ENCODE measurements at regions not wholly inside any gene's neighbourhood (a gene's known extent, or its start where the extent isn't known, plus 50 kb on each side); places are given as distances from the start of the nearest gene placed in this dataset.

GRCh38 chr2:107028661-107029060 lies 142.7 kb upstream of the ST6GAL2 start (continued):
- TF ChIP-seq ETS1 (IDR thresholded peaks at IDR 0.05) (no peak), REST (IDR thresholded peaks at IDR 0.05; ENCODE audit: unreplicated experiment) (no peak)

- no peak overlapping the region for H3K4me3 ChIP-seq
- Mint-ChIP-seq H3K4me3 (no peak overlapping the region), H3K27me3 (ENCODE audit: insufficient read depth, low read depth, poor library complexity) (peaks cover 2% of the 10 kb centered on the region), H3K9me3 (peaks cover 13% of the 10 kb centered on the region; the same call in 2 of the 3 replicates), H3K36me3 (ENCODE audit: low read depth) (no peaks in the 10 kb centered on the region; the same call in 2 of the 3 replicates), H3K4me1 (peaks cover 3% of the 10 kb centered on the region; the same call in 1 of the 3 replicates), H3K27ac (no peak overlapping the region)
- peaks cover 7% of the 10 kb centered on the region for H3K9me2 ChIP-seq (ENCODE audit: insufficient read depth)
- DNase-seq (ENCODE audit: low spot score) (no peak), ATAC-seq (no peak)
- H3K36me3 ChIP-seq (ENCODE audit: insufficient read depth) = no peaks in the 10 kb centered on the region
- no peaks in the 10 kb centered on the region for H3K27me3 ChIP-seq (ENCODE audit: insufficient read depth)
- H2AFZ ChIP-seq = 0 out of 2 replicates have a peak overlapping the region, but pooled peaks have one; percentile 45
- H3K79me2 ChIP-seq (replicated peaks; ENCODE audit: insufficient read depth) = no peaks in the 10 kb centered on the region
- no peaks in the 10 kb centered on the region for H4K20me1 ChIP-seq (replicated peaks; ENCODE audit: insufficient read depth)
- H3F3A ChIP-seq (replicated peaks; ENCODE audit: low read depth) = no peaks in the 10 kb centered on the region
- H3K27ac ChIP-seq (ENCODE audit: low read depth) = no peak overlapping the region
- H3K4me2 ChIP-seq = no peak overlapping the region
- H3K4me1 ChIP-seq (ENCODE audit: insufficient read depth) = 0 out of 2 replicates have a peak, but pooled peaks cover 5% of the 10 kb centered on the region
- TF ChIP-seq JUNB (IDR thresholded peaks at IDR 0.05; ENCODE audit: unreplicated experiment) = no peak
- no peak for TF ChIP-seq EZH2 (IDR thresholded peaks at IDR 0.05; ENCODE audit: low read depth, unreplicated experiment)
- no peak for TF ChIP-seq EZH2phosphoT487 (IDR thresholded peaks at IDR 0.05; ENCODE audit: unreplicated experiment)
- no peak for TF ChIP-seq CTCF (conservative IDR thresholded peaks at IDR 0.05; ENCODE audit: low read depth in 2 of 2)
- no peak for TF ChIP-seq CREB1 (CRISPR knock-in tag; IDR thresholded peaks at IDR 0.05; ENCODE audit: low read depth)
- TF ChIP-seq ZNF462 (CRISPR knock-in tag; IDR thresholded peaks at IDR 0.05) = no peak
- TF ChIP-seq REST (IDR thresholded peaks at IDR 0.05; ENCODE audit: unreplicated experiment) = no peak
These were observed 150.3 kb upstream of the ST6GAL2 start for GRCh38 chr2:107036293-107036692.
